NB4 (cell line): ENCODE measurements at regions not wholly inside any gene's neighbourhood (a gene's known extent, or its start where the extent isn't known, plus 50 kb on each side); places are given as distances from the start of the nearest gene placed in this dataset.

ENCODE experiments used
- DNase-seq: peaks from one replicate; pipeline ENCODE4 v3.0.0; 2010; ENCODE audit warnings: low read depth
- H3K4me3 ChIP-seq: one replicate; pipeline ENCODE4 v1.5.1; 2011; ENCODE audit warnings: mild to moderate bottlenecking, low read depth, low read length, moderate library complexity
- MYC ChIP-seq: IDR thresholded peaks from 2 replicates; pipeline ENCODE4 v1.6.1; 2011; ENCODE audit warnings: low read depth, low read length
- POLR2A ChIP-seq: IDR thresholded peaks from 2 replicates; pipeline ENCODE4 v1.6.1; 2011; ENCODE audit warnings: mild to moderate bottlenecking; ENCODE audit not compliant: insufficient read length; ENCODE audit errors: extremely low read depth
- TF ChIP-seq, protein P1 (sequence below): IDR thresholded peaks from one replicate; pipeline ENCODE4 v1.5.1; 2012; ENCODE audit warnings: low read depth, low read length
- TF ChIP-seq, protein P2 (sequence below): IDR thresholded peaks from 2 replicates; pipeline ENCODE4 v1.6.1; 2011; ENCODE audit warnings: low read depth, low read length

DNA sequence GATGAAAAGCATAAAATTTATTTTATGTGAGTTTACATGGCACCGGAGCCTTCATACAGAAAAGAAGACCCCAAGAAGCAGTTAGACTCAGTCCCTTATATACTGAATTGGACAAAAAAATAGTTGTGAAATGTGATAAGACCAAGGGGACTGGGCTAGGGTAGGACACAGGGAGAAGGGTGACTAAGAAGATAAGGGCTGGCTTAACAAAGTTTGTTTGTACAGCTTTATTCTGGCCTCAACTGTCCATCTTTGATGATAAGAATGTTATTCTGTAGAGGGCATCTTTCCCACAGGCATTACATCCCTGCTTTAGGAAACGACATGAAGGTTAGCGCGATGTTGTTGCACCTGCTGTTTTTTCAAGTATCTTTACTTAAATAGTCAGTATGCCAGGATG, 86.5 kb downstream of the SEC61G start:
- TF ChIP-seq POLR2A (no peak), MYC (no peak)
- TF ChIP-seq, protein P1, sequence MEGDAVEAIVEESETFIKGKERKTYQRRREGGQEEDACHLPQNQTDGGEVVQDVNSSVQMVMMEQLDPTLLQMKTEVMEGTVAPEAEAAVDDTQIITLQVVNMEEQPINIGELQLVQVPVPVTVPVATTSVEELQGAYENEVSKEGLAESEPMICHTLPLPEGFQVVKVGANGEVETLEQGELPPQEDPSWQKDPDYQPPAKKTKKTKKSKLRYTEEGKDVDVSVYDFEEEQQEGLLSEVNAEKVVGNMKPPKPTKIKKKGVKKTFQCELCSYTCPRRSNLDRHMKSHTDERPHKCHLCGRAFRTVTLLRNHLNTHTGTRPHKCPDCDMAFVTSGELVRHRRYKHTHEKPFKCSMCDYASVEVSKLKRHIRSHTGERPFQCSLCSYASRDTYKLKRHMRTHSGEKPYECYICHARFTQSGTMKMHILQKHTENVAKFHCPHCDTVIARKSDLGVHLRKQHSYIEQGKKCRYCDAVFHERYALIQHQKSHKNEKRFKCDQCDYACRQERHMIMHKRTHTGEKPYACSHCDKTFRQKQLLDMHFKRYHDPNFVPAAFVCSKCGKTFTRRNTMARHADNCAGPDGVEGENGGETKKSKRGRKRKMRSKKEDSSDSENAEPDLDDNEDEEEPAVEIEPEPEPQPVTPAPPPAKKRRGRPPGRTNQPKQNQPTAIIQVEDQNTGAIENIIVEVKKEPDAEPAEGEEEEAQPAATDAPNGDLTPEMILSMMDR = no peak
- TF ChIP-seq, protein P2, sequence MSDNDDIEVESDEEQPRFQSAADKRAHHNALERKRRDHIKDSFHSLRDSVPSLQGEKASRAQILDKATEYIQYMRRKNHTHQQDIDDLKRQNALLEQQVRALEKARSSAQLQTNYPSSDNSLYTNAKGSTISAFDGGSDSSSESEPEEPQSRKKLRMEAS = no peak
- no peak for DNase-seq
- H3K4me3 ChIP-seq = no peak overlapping the region

DNA sequence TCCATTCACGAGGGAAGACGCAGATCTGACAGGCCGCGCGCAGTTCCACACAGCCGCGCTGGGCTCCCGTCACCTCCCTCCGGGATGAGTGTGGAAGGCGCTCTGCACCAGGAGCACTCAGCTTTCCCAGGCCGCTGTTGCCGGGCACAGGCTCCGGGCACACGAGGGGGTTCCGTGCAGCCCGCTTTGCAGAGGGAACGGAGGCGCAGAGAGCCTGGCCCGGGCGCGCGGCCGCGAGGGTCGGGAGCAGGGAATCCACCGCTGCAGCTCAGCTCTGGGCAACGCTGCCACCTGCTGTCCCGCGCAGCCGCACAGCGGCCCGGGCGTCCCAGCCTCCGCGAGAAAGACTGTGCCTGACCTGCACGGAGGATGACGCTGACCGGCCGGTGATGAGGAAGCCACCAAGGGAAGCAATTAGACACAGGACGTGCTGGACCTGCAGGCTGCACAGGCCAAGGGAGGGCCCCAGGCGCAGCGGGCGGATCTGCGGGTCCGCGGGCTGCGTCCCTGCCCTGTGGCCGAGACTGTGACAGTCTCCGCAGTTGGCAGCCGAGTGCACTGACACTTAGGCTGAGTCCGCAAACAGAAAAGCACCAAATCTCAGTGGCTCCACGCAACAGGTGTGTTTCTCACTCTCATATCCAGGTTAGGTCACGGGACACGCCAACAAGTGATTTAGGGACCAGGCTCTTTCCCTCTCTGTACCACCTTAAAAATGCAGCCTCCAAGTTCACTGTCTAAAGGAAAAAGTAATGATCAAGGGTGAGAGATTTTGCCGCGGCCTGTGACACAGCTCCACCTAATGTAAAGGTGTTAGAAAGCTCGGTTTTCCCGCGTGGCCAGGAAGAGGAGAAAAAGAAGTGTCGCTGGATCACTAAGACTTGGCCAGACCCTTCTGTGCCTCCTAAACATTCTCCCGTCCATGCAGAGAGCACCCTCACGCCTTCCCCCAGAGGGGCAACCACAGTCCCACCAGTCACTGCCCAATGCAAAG, 94.5 kb downstream of the SEC61G start:
- TF ChIP-seq, protein P1 = peak; percentile 23
- TF ChIP-seq POLR2A = no peak
- no peak overlapping the region for H3K4me3 ChIP-seq

DNA sequence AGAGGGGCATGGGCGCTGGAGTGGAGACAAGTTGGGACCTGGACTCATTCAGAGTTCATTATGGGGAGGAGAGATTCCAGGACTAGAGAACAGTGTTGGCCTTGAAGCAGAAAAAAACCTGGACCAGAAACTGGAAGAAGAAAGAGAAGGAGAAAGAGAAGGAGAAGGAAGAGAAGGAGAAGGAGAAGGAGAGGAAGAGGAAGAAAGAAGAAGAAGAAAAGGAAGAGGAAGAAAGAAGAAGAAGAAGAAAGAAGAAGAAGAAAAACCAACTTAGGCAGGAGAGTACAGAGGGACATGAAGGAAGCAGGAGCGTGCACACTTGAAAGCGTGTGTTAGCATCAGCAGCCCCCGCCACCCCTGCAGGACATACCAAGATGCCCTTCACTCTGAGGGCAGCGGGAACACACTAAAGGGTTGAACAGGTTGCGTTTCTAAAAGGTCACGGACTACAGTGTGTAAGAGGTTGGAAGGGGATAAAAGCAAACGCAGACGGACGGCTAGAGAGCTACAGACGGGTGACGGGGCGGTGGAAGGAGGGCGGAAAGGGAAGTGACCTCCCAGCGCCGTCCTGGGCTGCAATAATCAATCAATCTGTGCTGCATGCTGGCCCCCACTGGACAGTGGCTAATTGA, 95.3 kb downstream of the SEC61G start:
- no peak overlapping the region for H3K4me3 ChIP-seq
- TF ChIP-seq, protein P1 = no peak
- TF ChIP-seq MYC = no peak
- DNase-seq = no peak

More for the DNA sequence above, 94.5 kb downstream of the SEC61G start:
- peak; percentile 38 for DNase-seq

DNA sequence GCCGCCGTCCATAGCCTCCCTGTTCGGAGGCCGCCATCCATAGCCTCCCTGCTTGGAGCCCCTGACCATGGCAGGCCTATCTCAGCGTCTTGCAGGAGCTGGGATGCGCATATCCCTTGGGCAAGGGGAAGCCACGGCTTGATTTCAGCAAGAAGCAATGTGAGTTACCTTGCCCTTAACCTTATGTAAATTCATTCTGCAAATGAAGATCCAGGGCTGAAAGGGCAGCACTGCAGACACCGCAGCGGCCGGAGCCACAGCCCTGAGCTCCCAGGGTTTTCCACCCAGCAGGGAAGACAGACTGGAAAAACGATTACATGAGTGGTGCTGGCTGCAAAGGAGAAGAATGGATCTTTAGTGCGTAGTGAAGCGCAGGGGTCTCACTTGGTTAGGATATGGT, 95.8 kb downstream of the SEC61G start:
- no peak overlapping the region for H3K4me3 ChIP-seq
- TF ChIP-seq, protein P2 = no peak
- no peak for TF ChIP-seq POLR2A
- TF ChIP-seq, protein P1 = no peak
- no peak for TF ChIP-seq MYC
- no peak for DNase-seq

DNA sequence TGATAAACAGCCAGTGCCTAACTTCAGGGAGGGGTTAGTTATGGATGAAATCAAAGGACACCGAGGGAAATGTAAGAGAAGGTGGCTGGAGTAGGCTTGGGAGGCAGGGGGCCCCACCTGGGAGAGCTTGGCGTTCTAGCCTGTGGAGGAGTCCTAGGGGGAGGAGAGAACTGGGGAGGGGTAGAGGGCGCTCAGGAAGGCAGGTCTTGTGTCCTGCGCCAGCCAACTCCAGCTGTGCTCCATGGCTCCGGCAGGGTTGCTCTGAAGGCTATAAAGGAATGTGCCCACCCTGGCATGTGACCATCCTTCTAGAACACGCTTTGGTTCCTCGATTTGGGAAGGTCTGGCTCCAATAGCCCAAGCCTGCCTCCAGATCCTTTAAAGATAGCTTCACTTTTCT, 96.3 kb downstream of the SEC61G start:
- no peak for DNase-seq
- TF ChIP-seq, protein P2 = no peak
- TF ChIP-seq, protein P1 = no peak
- no peak for TF ChIP-seq POLR2A
- no peak for TF ChIP-seq MYC

More for the DNA sequence above, 96.3 kb downstream of the SEC61G start:
- no peak overlapping the region for H3K4me3 ChIP-seq
